ENCODE measurements at regions not wholly inside any gene's neighbourhood (a gene's known extent, or its start where the extent isn't known, plus 50 kb on each side); places are given as distances from the start of the nearest gene placed in this dataset.
A peak's percentile ranks its signal among the peaks of the same experiment; 100 is the strongest.

GRCh38 chr2:66982766-66983165 lies 414.4 kb upstream of the ETAA1 start:
- no peak for DNase-seq

GRCh38 chr2:66984864-66985263 lies 412.3 kb upstream of the ETAA1 start:
- DNase-seq: no peak

GRCh38 chr2:66985906-66986305 lies 411.2 kb upstream of the ETAA1 start:
- DNase-seq: no peak

GRCh38 chr2:66987733-66988132 lies 409.4 kb upstream of the ETAA1 start:
- DNase-seq: no peak

- DNase-seq: no peak
These were observed 402.5 kb upstream of the ETAA1 start for GRCh38 chr2:66994654-66995053.

GRCh38 chr2:66995636-66996035 lies 401.5 kb upstream of the ETAA1 start:
- no peak for DNase-seq

GRCh38 chr2:67002618-67003371 lies 394.3 kb upstream of the ETAA1 start:
- DNase-seq: no peak

- DNase-seq: no peak
These were observed 390.7 kb upstream of the ETAA1 start for GRCh38 chr2:67006373-67006960.

GRCh38 chr2:67008155-67008554 lies 389.0 kb upstream of the ETAA1 start:
- no peak for DNase-seq

- DNase-seq: no peak
These were observed 385.0 kb upstream of the ETAA1 start for GRCh38 chr2:67012165-67012564.

- no peak for DNase-seq
These were observed 383.3 kb upstream of the ETAA1 start for GRCh38 chr2:67013821-67014220.

- no peak for DNase-seq
These were observed 381.5 kb upstream of the ETAA1 start for GRCh38 chr2:67015681-67016080.

- no peak for DNase-seq
These were observed 378.8 kb upstream of the ETAA1 start for GRCh38 chr2:67018301-67018700.

- no peak for DNase-seq
These were observed 365.1 kb upstream of the ETAA1 start for GRCh38 chr2:67032076-67032475.

GRCh38 chr2:67036444-67036843 lies 360.7 kb upstream of the ETAA1 start:
- DNase-seq: no peak

- DNase-seq: peak; percentile 45
These were observed 359.5 kb upstream of the ETAA1 start for GRCh38 chr2:67037655-67038054.

- no peak for DNase-seq
These were observed 358.9 kb upstream of the ETAA1 start for GRCh38 chr2:67038195-67038594.

GRCh38 chr2:67039058-67039457 lies 358.1 kb upstream of the ETAA1 start:
- no peak for DNase-seq

GRCh38 chr2:67039517-67040103 lies 357.5 kb upstream of the ETAA1 start:
- DNase-seq: no peak

- no peak for DNase-seq
These were observed 356.1 kb upstream of the ETAA1 start for GRCh38 chr2:67041051-67041450.

- DNase-seq: no peak
These were observed 353.2 kb upstream of the ETAA1 start for GRCh38 chr2:67043781-67044478.

GRCh38 chr2:67046591-67046990 lies 350.5 kb upstream of the ETAA1 start:
- no peak for DNase-seq

GRCh38 chr2:67048314-67048713 lies 348.8 kb upstream of the ETAA1 start:
- DNase-seq: no peak

GRCh38 chr2:67050622-67051021 lies 346.5 kb upstream of the ETAA1 start:
- DNase-seq: peak; percentile 84
